HG02884 (cell line): ENCODE measurements at regions not wholly inside any gene's neighbourhood (a gene's known extent, or its start where the extent isn't known, plus 50 kb on each side); places are given as distances from the start of the nearest gene placed in this dataset.

Source experiments
- ATAC-seq: cut with Tn5 transposase; IDR thresholded peaks from one replicate; pipeline ENCODE4 v1.9.1; 2021; ENCODE audit warnings: mild to moderate bottlenecking, moderate library complexity; ENCODE audit not compliant: unreplicated experiment

DNA sequence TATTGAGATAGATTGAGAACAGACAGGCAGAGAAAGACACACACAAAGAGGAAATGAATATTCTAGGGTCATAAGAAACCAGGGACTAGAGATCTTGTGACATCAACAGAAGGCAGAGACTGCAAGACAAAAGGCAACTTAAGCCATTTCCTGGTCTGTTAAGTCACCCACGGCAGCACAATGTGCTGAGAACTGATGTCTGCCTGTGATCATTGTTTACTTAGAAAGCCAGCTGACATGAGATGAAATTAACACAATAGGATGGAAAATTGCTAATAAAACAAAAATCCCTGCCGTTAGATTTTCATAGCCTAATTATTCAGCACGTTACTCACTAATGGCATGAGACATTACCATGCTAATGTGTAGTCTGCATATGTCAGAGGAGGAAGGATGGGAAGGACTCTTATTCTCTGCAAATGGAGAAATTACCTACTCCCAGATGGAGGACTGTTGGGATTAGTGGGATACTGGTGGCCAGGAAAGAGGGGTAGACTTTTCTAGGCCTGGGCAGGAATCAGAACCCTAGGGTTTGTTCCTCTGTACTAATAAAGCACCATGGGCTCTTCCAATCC, 191.3 kb upstream of the PODXL start:
- no peak for ATAC-seq

GRCh38 chr7:131745390-131746248, 189.2 kb upstream of the PODXL start:
- no peak for ATAC-seq

- no peak for ATAC-seq
Observed at GRCh38 chr7:131741446-131741845, 185.0 kb upstream of the PODXL start.

- ATAC-seq: no peak
Observed at GRCh38 chr7:131737746-131738465, 181.5 kb upstream of the PODXL start.

DNA sequence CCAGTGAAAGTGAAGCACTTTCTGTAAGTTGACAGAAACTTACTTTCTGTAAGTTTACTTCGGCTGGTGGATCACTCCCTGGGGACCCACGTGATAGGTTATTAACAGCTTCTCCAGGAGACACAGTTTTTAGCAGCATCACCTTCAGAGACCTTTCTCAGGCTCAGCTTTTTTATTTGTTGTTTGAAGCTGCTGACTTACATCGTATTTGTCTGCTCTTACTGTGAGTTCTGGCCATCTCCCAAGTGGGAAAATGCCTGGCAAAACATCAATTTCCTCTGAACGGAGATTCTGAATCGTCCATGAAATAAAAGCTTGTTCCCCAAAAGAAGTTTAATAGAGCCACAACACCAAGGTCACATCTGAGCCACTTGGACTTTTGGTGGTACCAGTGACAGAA, 178.7 kb upstream of the PODXL start:
- ATAC-seq: no peak

GRCh38 chr7:131733604-131734003, 177.2 kb upstream of the PODXL start:
- no peak for ATAC-seq

GRCh38 chr7:131727189-131727588, 170.8 kb upstream of the PODXL start:
- no peak for ATAC-seq

DNA sequence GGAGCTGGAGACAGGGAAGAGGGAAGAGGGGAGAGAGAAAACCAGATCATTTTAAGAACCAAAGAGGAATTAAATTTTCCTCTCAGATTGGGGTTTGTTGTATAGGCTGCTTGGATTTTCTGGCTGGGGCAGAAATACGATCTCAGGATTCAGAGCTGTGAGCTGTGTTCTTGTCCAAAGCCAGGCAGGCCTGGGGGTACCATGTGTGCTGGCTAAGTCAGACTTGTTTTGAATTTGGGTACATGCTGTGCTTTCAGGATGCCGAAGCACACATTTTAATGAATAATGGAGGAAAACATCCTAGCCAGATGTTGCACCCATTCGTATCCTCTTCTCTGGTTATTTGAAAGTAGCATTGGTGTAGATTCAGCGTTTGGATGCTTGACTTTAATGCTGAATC, 170.3 kb upstream of the PODXL start:
- no peak for ATAC-seq

GRCh38 chr7:131726031-131726430, 169.6 kb upstream of the PODXL start:
- no peak for ATAC-seq

- ATAC-seq: no peak
Observed at GRCh38 chr7:131724776-131725345, 168.4 kb upstream of the PODXL start.

GRCh38 chr7:131723926-131724325, 167.5 kb upstream of the PODXL start:
- ATAC-seq: no peak

DNA sequence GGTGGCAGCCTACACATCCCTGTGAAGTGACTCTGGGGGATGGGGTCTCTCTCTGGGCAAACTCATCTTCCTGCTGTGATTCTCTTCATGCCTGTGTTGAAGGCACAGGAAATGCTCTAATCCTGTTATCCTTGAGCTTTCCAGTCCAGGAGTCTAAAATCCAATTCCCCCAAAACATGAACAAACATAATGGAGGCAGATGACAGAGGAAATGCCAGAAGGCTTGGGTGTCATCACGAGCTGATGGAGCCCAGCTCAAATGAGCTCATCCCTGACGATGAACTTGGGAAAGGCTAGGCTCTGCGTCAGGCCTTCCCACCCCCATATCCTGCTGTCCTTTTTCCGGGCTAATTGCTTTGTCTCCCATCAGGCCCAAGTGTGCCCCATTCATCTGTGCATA, 165.9 kb upstream of the PODXL start:
- no peak for ATAC-seq

GRCh38 chr7:131721660-131722059, 165.2 kb upstream of the PODXL start:
- no peak for ATAC-seq

- no peak for ATAC-seq
Observed at GRCh38 chr7:131720703-131721102, 164.3 kb upstream of the PODXL start.

- ATAC-seq: no peak
Observed at GRCh38 chr7:131717181-131717580, 160.8 kb upstream of the PODXL start.

DNA sequence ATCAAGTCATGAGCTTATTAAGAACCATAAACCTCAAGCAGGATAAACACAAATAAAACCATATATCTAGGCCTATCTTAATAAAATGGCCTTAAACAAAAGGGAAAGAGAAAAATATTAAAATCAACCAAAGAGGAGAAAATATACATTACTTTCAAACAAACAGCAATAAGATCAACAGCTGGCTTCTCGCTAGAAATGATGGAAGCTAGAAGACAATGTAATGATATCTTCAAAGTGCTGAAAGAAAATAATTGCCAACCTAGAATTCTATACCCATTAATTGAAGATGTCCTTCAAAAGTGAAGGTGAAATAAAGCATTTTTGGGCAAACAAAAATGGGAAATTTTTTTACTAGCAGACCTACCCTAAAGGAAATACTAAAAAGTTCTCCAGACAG, 142.9 kb upstream of the PODXL start:
- no peak for ATAC-seq

DNA sequence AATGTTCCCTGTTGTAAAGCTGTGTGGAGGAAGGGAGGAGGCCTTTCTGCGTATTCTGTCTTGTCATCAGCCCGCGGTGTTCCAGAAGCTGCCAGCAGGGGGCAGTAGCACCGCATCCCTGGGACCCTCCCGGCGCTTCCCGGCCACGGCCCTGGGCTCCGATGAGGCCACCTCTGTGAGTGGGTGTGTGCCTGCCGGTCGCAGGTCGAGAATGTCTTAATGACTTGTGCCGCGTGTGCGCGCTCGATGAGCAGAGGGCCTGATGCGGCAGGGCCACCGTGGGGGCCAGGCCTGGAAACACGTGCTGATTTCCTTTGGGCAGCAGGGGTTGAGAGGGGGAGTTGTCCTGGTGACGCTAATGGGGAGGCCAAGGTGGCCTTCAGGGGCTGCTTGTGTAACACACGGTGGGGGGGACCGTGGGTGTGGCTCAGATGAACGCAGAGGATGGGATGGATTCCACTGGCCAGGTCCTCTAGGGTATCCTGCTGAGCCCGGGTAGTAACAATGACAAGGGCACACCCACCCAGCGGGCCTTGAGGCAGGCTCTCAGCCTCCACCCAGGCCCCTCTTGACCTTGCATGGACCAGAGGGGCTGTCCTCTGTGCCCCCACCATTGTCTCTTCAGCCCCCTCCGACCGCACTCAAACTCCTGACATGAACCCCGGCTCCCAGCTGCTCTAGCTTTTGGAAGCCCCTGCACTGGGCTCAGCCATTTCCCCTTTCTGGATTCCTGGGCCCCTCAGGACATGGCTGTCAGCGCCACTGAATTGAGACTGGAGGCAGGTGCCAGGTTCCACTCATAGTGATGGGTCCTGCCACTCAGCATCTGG, 135.9 kb upstream of the PODXL start:
- ATAC-seq: no peak

GRCh38 chr7:131691454-131692130, 135.2 kb upstream of the PODXL start:
- no peak for ATAC-seq

- no peak for ATAC-seq
Observed at GRCh38 chr7:131690441-131690840, 134.0 kb upstream of the PODXL start.

GRCh38 chr7:131689662-131690234, 133.3 kb upstream of the PODXL start:
- no peak for ATAC-seq
